ENCODE measurements at regions not wholly inside any gene's neighbourhood (a gene's known extent, or its start where the extent isn't known, plus 50 kb on each side); places are given as distances from the start of the nearest gene placed in this dataset.

DNA sequence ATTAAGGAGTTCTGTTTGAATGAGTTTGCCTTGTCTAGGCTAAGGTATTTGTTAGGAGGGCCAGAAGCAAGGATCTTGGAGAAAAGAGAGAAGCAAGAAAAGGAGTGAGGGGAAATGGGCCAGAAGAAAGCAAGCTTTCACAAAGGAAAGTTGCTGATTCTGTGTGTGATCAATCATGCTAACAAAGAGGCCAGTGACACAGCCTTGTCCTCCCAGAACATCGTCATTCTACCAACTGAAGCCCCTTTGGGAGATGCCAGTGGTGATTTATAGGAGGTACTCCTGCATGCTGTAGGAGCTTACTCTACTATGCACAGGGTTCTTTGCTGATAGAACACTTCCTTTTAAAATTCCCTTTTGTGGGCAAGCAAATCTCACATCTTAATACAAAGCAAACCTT lies 449.2 kb upstream of the SPRED2 start:
- TF ChIP-seq CTCF (IDR thresholded peaks at IDR 0.05; ENCODE audit: low read length, missing control alignments), result no peak
- H3K4me3 ChIP-seq (replicated peaks; ENCODE audit: low read depth, low read length), result no peak overlapping the region
- DNase-seq (ENCODE audit: low read depth), result no peak

- DNase-seq (ENCODE audit: low read depth), result no peak
Observed at GRCh38 chr2:65880436-65880835, 448.0 kb upstream of the SPRED2 start.

GRCh38 chr2:65878011-65878340 lies 445.6 kb upstream of the SPRED2 start:
- DNase-seq (ENCODE audit: low read depth), result no peak
- no peak for TF ChIP-seq CTCF (IDR thresholded peaks at IDR 0.05; ENCODE audit: low read length, missing control alignments)

More at GRCh38 chr2:65880436-65880835, 448.0 kb upstream of the SPRED2 start:
- no peak for TF ChIP-seq CTCF (IDR thresholded peaks at IDR 0.05; ENCODE audit: low read length, missing control alignments)
- H3K4me3 ChIP-seq (replicated peaks; ENCODE audit: low read depth, low read length), result no peak overlapping the region

GRCh38 chr2:65877331-65878010 lies 445.1 kb upstream of the SPRED2 start:
- no peak for TF ChIP-seq CTCF (IDR thresholded peaks at IDR 0.05; ENCODE audit: low read length, missing control alignments)
- no peak overlapping the region for H3K4me3 ChIP-seq (replicated peaks; ENCODE audit: low read depth, low read length)
- no peak for DNase-seq (ENCODE audit: low read depth)

More at GRCh38 chr2:65878011-65878340, 445.6 kb upstream of the SPRED2 start:
- H3K4me3 ChIP-seq (replicated peaks; ENCODE audit: low read depth, low read length), result no peak overlapping the region

DNA sequence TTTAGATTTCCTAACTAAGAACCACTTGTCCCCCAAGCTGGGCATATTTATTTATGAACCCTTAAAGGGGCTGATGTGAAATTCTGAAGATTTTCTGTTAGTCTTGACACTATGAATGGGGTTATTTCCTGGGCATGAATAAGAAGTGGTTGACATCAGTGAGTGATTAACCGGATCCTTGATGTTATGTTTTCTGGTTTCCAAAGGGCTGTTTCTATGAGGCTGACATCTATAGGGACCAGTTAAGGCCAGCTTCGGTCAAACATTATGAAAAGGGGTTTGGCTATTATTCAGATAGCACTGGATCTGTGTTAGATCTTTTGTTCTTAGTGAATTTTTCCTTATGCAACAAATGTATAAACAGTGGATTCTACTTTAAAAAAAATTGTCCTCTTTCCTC lies 443.7 kb upstream of the SPRED2 start:
- no peak overlapping the region for H3K4me3 ChIP-seq (replicated peaks; ENCODE audit: low read depth, low read length)
- no peak for TF ChIP-seq CTCF (IDR thresholded peaks at IDR 0.05; ENCODE audit: low read length, missing control alignments)
- DNase-seq (ENCODE audit: low read depth), result no peak

GRCh38 chr2:65870826-65871225 lies 438.4 kb upstream of the SPRED2 start:
- no peak for DNase-seq (ENCODE audit: low read depth)
- no peak overlapping the region for H3K4me3 ChIP-seq (replicated peaks; ENCODE audit: low read depth, low read length)
- no peak for TF ChIP-seq CTCF (IDR thresholded peaks at IDR 0.05; ENCODE audit: low read length, missing control alignments)

DNA sequence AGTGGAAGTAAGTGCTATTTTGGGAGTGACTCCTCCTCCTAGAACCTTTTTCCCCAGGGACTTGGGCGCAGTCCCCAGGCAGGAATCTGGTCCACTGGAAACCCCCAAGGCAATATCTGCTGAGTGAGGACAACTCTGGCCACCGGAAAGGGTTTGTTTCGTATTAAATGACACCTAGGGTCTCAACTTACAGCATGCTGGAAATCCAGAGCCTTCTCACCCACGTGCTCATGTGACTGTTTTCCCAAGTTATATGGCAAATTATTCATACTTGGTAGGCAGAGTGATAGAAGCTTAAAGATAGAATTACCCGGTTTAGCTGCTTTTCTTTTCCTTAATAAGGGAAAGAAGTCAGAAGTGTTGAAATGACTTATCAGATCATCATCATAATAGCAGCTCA lies 436.9 kb upstream of the SPRED2 start:
- no peak for DNase-seq (ENCODE audit: low read depth)
- no peak overlapping the region for H3K4me3 ChIP-seq (replicated peaks; ENCODE audit: low read depth, low read length)
- TF ChIP-seq CTCF (IDR thresholded peaks at IDR 0.05; ENCODE audit: low read length, missing control alignments), result no peak

Data from fibroblast of pulmonary artery (primary cell).